ENCODE measurements at regions not wholly inside any gene's neighbourhood (a gene's known extent, or its start where the extent isn't known, plus 50 kb on each side); places are given as distances from the start of the nearest gene placed in this dataset.

DNA sequence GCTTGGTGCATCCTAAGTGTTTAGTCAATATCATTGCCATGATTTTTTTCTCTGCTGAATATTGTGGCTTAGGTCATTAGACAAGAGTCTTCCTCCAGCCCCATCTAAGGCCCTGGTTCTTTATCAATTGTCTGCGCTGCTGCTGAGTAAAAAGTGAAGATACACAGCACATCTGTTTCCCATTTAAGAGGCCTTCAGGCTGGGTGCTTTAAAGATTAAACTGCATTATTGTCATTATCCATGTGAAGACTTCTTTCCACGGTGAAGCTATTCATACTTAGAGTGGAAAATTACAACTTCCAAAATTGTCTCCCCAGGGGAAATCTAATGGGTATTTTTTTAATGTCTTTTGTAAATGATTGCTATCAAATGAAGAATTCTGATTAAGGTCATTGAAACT, 719.8 kb upstream of the LRRC4C start:
- Histone ChIP-seq H3K4me2 (ENCODE audit: low read length) (no peak overlapping the region), H3K4me1 (ENCODE audit: insufficient read depth, low read length, poor library complexity, severe bottlenecking) (no peaks in the 10 kb centered on the region), H2AFZ (ENCODE audit: low read length) (no peak overlapping the region), H4K20me1 (ENCODE audit: insufficient read depth, low read length) (no peaks in the 10 kb centered on the region), H3K27ac (ENCODE audit: low read depth, low read length, poor library complexity, severe bottlenecking) (no peak overlapping the region), H3K9me3 (ENCODE audit: low read length) (no peaks in the 10 kb centered on the region), H3K9me2 (ENCODE audit: insufficient read depth, low read length) (no peaks in the 10 kb centered on the region), H3K36me3 (ENCODE audit: insufficient read depth, low read length) (no peaks in the 10 kb centered on the region), H3K79me2 (ENCODE audit: insufficient read depth, low read depth, low read length) (no peaks in the 10 kb centered on the region), H3K4me3 (ENCODE audit: low read depth, low read length, poor library complexity, severe bottlenecking) (no peak overlapping the region)
- no peak for TF ChIP-seq EZH2phosphoT487 (IDR thresholded peaks at IDR 0.05; ENCODE audit: borderline replicate concordance, low read depth, low read length)
- TF ChIP-seq, protein P1, sequence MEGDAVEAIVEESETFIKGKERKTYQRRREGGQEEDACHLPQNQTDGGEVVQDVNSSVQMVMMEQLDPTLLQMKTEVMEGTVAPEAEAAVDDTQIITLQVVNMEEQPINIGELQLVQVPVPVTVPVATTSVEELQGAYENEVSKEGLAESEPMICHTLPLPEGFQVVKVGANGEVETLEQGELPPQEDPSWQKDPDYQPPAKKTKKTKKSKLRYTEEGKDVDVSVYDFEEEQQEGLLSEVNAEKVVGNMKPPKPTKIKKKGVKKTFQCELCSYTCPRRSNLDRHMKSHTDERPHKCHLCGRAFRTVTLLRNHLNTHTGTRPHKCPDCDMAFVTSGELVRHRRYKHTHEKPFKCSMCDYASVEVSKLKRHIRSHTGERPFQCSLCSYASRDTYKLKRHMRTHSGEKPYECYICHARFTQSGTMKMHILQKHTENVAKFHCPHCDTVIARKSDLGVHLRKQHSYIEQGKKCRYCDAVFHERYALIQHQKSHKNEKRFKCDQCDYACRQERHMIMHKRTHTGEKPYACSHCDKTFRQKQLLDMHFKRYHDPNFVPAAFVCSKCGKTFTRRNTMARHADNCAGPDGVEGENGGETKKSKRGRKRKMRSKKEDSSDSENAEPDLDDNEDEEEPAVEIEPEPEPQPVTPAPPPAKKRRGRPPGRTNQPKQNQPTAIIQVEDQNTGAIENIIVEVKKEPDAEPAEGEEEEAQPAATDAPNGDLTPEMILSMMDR (conservative IDR thresholded peaks at IDR 0.05; ENCODE audit: low read length) = no peak
- POLR2A ChIA-PET = no interaction called here
- no TSS peak for BruUV-seq (replicated peaks)
- DNase-seq (ENCODE audit: low spot score) = no peak
- CTCF ChIA-PET (ENCODE audit: unreplicated experiment) = no interaction called here
- intact Hi-C loops (cut with micrococcal nuclease; ENCODE audit: unreplicated experiment) = no loop called here

DNA sequence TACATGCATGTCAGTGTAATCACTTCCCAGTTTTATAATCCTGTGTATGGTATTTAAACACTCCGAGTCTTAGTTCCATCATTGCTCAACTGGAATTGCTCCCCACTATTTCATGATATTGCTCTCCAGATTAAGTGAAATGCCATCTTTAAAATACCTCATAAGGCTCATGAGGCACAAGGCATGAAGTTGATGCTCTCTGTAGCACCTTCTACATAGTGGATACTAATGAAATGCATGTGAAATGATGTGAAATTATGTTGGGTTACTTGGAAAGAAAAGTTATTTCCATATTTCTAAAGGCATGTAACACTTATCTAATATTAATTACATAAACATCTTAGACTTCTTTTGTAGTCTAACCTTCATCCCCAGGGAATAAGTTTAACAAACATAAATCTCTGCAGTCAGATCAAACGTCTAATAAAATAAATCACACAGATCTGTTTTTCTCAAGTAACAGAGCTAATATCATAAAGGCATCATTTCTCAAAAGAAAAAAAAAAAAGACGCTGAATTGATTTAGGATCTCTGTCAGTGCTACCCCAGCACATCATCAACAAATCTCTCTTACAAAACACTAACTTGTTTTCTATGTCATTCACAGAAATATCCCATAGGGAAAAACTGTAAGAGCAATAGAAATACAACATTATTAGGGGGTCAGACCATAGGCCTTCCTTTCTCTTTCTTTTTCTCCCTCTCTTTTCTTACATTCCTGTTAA, 736.0 kb upstream of the LRRC4C start:
- no peak for DNase-seq (ENCODE audit: low spot score)
- no peak overlapping the region for H2AFZ ChIP-seq (ENCODE audit: low read length)
- no TSS peak for BruUV-seq (replicated peaks)

DNA sequence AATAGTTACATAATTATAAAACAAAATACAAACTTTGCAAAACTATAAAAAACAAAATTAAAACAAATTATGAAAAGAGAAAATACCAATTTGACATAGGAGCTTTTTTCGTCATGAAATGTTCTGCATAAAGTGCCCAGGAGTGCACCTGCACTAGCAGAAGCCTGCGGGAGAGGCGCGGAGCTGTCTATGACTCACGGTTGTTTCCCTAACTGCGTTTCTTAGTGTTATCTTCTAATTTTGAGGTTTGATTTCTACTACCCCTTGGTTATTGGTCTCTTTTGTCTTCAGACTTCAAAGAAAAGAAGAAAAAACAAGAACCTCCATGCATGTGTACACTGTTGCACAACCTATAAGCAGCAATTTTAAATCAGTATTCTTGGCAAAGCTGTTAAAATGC, 740.9 kb upstream of the LRRC4C start:
- ChIA-PET CTCF (ENCODE audit: unreplicated experiment) (no interaction called here), POLR2A (interaction anchor here (0.6 to 1.0 kb wide), 2 partner anchors 10 to 945 kb away, joined by 3 read pairs; no protein-coding TSS in a partner anchor)
- TF ChIP-seq, protein P1 (conservative IDR thresholded peaks at IDR 0.05; ENCODE audit: low read length) = no peak
- no peak for TF ChIP-seq EZH2phosphoT487 (IDR thresholded peaks at IDR 0.05; ENCODE audit: borderline replicate concordance, low read depth, low read length)
- H4K20me1 ChIP-seq (ENCODE audit: insufficient read depth, low read length) = no peaks in the 10 kb centered on the region
- no peak overlapping the region for H3K4me3 ChIP-seq (ENCODE audit: low read depth, low read length, poor library complexity, severe bottlenecking)
- H3K9me2 ChIP-seq (ENCODE audit: insufficient read depth, low read length) = no peaks in the 10 kb centered on the region
- H3K4me1 ChIP-seq (ENCODE audit: insufficient read depth, low read length, poor library complexity, severe bottlenecking) = no peaks in the 10 kb centered on the region
- no peaks in the 10 kb centered on the region for H3K36me3 ChIP-seq (ENCODE audit: insufficient read depth, low read length)
- H3K79me2 ChIP-seq (ENCODE audit: insufficient read depth, low read depth, low read length) = no peaks in the 10 kb centered on the region
- intact Hi-C loops (cut with micrococcal nuclease; ENCODE audit: unreplicated experiment) = no loop called here
- DNase-seq (ENCODE audit: low spot score) = no peak
- BruUV-seq (replicated peaks) = no TSS peak
- H3K4me2 ChIP-seq (ENCODE audit: low read length) = no peak overlapping the region
- no peak overlapping the region for H3K27ac ChIP-seq (ENCODE audit: low read depth, low read length, poor library complexity, severe bottlenecking)
- no peaks in the 10 kb centered on the region for H3K9me3 ChIP-seq (ENCODE audit: low read length)
- H2AFZ ChIP-seq (ENCODE audit: low read length) = no peak overlapping the region

More for the DNA sequence above, 736.0 kb upstream of the LRRC4C start:
- Histone ChIP-seq H3K36me3 (ENCODE audit: insufficient read depth, low read length) (no peaks in the 10 kb centered on the region), H3K4me3 (ENCODE audit: low read depth, low read length, poor library complexity, severe bottlenecking) (no peak overlapping the region), H4K20me1 (ENCODE audit: insufficient read depth, low read length) (no peaks in the 10 kb centered on the region), H3K27ac (ENCODE audit: low read depth, low read length, poor library complexity, severe bottlenecking) (no peak overlapping the region), H3K79me2 (ENCODE audit: insufficient read depth, low read depth, low read length) (no peaks in the 10 kb centered on the region), H3K9me2 (ENCODE audit: insufficient read depth, low read length) (no peaks in the 10 kb centered on the region), H3K4me2 (ENCODE audit: low read length) (no peak overlapping the region), H3K9me3 (ENCODE audit: low read length) (no peaks in the 10 kb centered on the region), H3K4me1 (ENCODE audit: insufficient read depth, low read length, poor library complexity, severe bottlenecking) (no peaks in the 10 kb centered on the region)
- ChIA-PET CTCF (ENCODE audit: unreplicated experiment) (no interaction called here), POLR2A (no interaction called here)
- intact Hi-C loops (cut with micrococcal nuclease; ENCODE audit: unreplicated experiment) = no loop called here
- TF ChIP-seq, protein P1 (conservative IDR thresholded peaks at IDR 0.05; ENCODE audit: low read length) = no peak
- no peak for TF ChIP-seq EZH2phosphoT487 (IDR thresholded peaks at IDR 0.05; ENCODE audit: borderline replicate concordance, low read depth, low read length)

All from OCI-LY7 (cell line).